Neural cell (in vitro differentiated cells): ENCODE measurements at regions not wholly inside any gene's neighbourhood (a gene's known extent, or its start where the extent isn't known, plus 50 kb on each side); places are given as distances from the start of the nearest gene placed in this dataset.

ENCODE experiments used
- H2AFZ ChIP-seq: fragments of 200-600, 300-800 bp; sonication (generic), shearing (Covaris generic); 2 replicates; pipeline ENCODE4 v1.6.0; 2014; ENCODE audit warnings: low read depth, mild to moderate bottlenecking, antibody characterized with exemption, low read length, moderate library complexity
- H3F3A ChIP-seq: fragments of 200-600 bp; shearing (Covaris generic); 2 replicates; pipeline ENCODE4 v1.6.1; 2016; ENCODE audit warnings: mild to moderate bottlenecking, moderate library complexity, mixed read lengths, antibody characterized with exemption, low read length; ENCODE audit not compliant: insufficient read depth, poor library complexity, severe bottlenecking
- H3K27ac ChIP-seq: fragments of 200-600, 300-800 bp; sonication (generic), shearing (Covaris generic); 2 replicates; pipeline ENCODE4 v1.5.1; 2014; ENCODE audit warnings: mild to moderate bottlenecking, low read length, moderate library complexity
- H3K27me3 ChIP-seq: fragments of 300-800, 200-600 bp; sonication (generic), shearing (Covaris generic); 2 replicates; pipeline ENCODE4 v1.6.0; 2014; ENCODE audit warnings: mild to moderate bottlenecking, low read depth, low read length, moderate library complexity; ENCODE audit not compliant: insufficient read depth
- H3K36me3 ChIP-seq: fragments of 300-800, 200-600 bp; sonication (generic), shearing (Covaris generic); 2 replicates; pipeline ENCODE4 v1.5.1; 2014; ENCODE audit warnings: mild to moderate bottlenecking, antibody characterized with exemption, low read length, moderate library complexity; ENCODE audit not compliant: insufficient read depth
- H3K4me2 ChIP-seq: fragments of 300-800, 200-600 bp; sonication (generic), shearing (Covaris generic); 2 replicates; pipeline ENCODE4 v1.6.0; 2014; ENCODE audit warnings: mild to moderate bottlenecking, low read length
- H3K4me3 ChIP-seq: fragments of 300-800, 200-600 bp; sonication (generic), shearing (Covaris generic); 2 replicates; pipeline ENCODE4 v1.5.1; 2014; ENCODE audit warnings: mild to moderate bottlenecking, low read length, moderate library complexity
- H3K79me2 ChIP-seq: fragments of 200-600 bp; shearing (Covaris generic); replicated peaks from 2 replicates; pipeline ENCODE4 v1.6.0; 2014; ENCODE audit warnings: mild to moderate bottlenecking, low read length, moderate library complexity; ENCODE audit not compliant: insufficient read depth
- H3K9ac ChIP-seq: fragments of 300-800, 200-600 bp; sonication (generic), shearing (Covaris generic); 2 replicates; pipeline ENCODE4 v1.6.1; 2016; ENCODE audit warnings: mild to moderate bottlenecking, low read length, mixed read lengths
- H3K9me2 ChIP-seq: fragments of 200-600 bp; shearing (Covaris generic); 2 replicates; pipeline ENCODE4 v1.6.1; 2016; ENCODE audit warnings: mild to moderate bottlenecking, low read length, mixed read lengths; ENCODE audit not compliant: insufficient read depth
- H3K9me3 ChIP-seq: fragments of 200-600, 300-800 bp; sonication (generic), shearing (Covaris generic); 2 replicates; pipeline ENCODE4 v1.6.1; 2016; ENCODE audit warnings: mild to moderate bottlenecking, mixed run types, low read length, moderate library complexity, mixed read lengths
- H4K20me1 ChIP-seq: fragments of 200-600 bp; shearing (Covaris generic); 2 replicates; pipeline ENCODE4 v1.6.1; 2016; ENCODE audit warnings: mild to moderate bottlenecking, mixed run types; ENCODE audit not compliant: insufficient read depth
- EP300 ChIP-seq: fragments of 450-650 bp; conservative IDR thresholded peaks from 2 replicates; pipeline ENCODE4 v1.6.1; 2014; ENCODE audit warnings: antibody characterized with exemption, mild to moderate bottlenecking, moderate library complexity; ENCODE audit not compliant: poor library complexity, severe bottlenecking
- EZH2 ChIP-seq: fragments of 200-600, 300-800 bp; shearing (Covaris generic), sonication (generic); IDR thresholded peaks from 2 replicates; pipeline ENCODE4 v1.6.1; 2014; ENCODE audit warnings: antibody characterized with exemption, low read length, borderline replicate concordance, mild to moderate bottlenecking; ENCODE audit not compliant: insufficient read depth, poor library complexity, severe bottlenecking
- MXI1 ChIP-seq: fragments of 450-650 bp; conservative IDR thresholded peaks from 2 replicates; pipeline ENCODE4 v1.6.1; 2014; ENCODE audit warnings: antibody characterized with exemption, mild to moderate bottlenecking; ENCODE audit not compliant: poor library complexity, severe bottlenecking
- POLR2AphosphoS5 ChIP-seq: IDR thresholded peaks from 2 replicates; pipeline ENCODE4 v1.6.1; 2012
- RAD21 ChIP-seq: fragments of 450-650 bp; conservative IDR thresholded peaks from 2 replicates; pipeline ENCODE4 v1.6.1; 2014; ENCODE audit warnings: antibody characterized with exemption, mild to moderate bottlenecking, moderate library complexity
- SMC3 ChIP-seq: fragments of 450-650 bp; conservative IDR thresholded peaks from 2 replicates; pipeline ENCODE4 v1.6.1; 2014; ENCODE audit warnings: antibody characterized with exemption, mild to moderate bottlenecking, moderate library complexity; ENCODE audit not compliant: poor library complexity
- TAF1 ChIP-seq: IDR thresholded peaks from 2 replicates; pipeline ENCODE4 v1.6.1; 2012; ENCODE audit warnings: low read depth
- TF ChIP-seq, protein P1 (sequence below): IDR thresholded peaks from 2 replicates; pipeline ENCODE4 v1.6.1; 2012; ENCODE audit warnings: borderline replicate concordance
- TF ChIP-seq, protein P2 (sequence below): fragments of 450-650 bp; IDR thresholded peaks from 2 replicates; pipeline ENCODE4 v1.5.1; 2014; ENCODE audit warnings: antibody characterized with exemption, mild to moderate bottlenecking, moderate library complexity; ENCODE audit not compliant: poor library complexity, severe bottlenecking

DNA sequence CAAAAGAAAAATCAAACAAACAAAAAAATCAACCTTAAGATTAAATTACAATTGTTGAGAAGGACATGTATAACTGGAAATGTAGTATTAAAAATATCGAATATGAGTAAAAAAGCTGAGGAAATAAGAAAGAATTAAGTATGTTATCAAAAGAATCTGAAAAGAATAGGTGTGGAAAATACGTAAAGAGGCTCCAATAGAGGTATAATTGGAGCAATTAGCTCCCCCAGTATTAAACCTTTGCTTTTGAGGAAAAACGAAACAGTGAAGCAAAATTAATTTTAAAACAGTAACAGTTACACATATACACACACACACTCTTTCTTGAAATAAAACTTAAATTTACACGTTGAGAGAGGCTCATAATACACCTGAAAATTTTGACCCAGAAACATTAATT lies 578.7 kb upstream of the ADAMTS16 start:
- no peaks in the 10 kb centered on the region for H4K20me1 ChIP-seq
- H3K27me3 ChIP-seq: peaks cover 21% of the 10 kb centered on the region
- no peaks in the 10 kb centered on the region for H3K9me3 ChIP-seq
- H3K27ac ChIP-seq: no peak overlapping the region
- no peaks in the 10 kb centered on the region for H3K9me2 ChIP-seq
- H3K4me2 ChIP-seq: no peak overlapping the region
- H3K36me3 ChIP-seq: no peaks in the 10 kb centered on the region
- H3K9ac ChIP-seq: no peak overlapping the region
- H3K4me3 ChIP-seq: no peak overlapping the region
- H3K79me2 ChIP-seq: no peaks in the 10 kb centered on the region
- TF ChIP-seq POLR2AphosphoS5 (no peak), MXI1 (no peak), SMC3 (no peak), EZH2 (no peak), RAD21 (no peak), EP300 (no peak), TAF1 (no peak)
- TF ChIP-seq, protein P1, sequence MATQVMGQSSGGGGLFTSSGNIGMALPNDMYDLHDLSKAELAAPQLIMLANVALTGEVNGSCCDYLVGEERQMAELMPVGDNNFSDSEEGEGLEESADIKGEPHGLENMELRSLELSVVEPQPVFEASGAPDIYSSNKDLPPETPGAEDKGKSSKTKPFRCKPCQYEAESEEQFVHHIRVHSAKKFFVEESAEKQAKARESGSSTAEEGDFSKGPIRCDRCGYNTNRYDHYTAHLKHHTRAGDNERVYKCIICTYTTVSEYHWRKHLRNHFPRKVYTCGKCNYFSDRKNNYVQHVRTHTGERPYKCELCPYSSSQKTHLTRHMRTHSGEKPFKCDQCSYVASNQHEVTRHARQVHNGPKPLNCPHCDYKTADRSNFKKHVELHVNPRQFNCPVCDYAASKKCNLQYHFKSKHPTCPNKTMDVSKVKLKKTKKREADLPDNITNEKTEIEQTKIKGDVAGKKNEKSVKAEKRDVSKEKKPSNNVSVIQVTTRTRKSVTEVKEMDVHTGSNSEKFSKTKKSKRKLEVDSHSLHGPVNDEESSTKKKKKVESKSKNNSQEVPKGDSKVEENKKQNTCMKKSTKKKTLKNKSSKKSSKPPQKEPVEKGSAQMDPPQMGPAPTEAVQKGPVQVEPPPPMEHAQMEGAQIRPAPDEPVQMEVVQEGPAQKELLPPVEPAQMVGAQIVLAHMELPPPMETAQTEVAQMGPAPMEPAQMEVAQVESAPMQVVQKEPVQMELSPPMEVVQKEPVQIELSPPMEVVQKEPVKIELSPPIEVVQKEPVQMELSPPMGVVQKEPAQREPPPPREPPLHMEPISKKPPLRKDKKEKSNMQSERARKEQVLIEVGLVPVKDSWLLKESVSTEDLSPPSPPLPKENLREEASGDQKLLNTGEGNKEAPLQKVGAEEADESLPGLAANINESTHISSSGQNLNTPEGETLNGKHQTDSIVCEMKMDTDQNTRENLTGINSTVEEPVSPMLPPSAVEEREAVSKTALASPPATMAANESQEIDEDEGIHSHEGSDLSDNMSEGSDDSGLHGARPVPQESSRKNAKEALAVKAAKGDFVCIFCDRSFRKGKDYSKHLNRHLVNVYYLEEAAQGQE: no peak
- TF ChIP-seq, protein P2, sequence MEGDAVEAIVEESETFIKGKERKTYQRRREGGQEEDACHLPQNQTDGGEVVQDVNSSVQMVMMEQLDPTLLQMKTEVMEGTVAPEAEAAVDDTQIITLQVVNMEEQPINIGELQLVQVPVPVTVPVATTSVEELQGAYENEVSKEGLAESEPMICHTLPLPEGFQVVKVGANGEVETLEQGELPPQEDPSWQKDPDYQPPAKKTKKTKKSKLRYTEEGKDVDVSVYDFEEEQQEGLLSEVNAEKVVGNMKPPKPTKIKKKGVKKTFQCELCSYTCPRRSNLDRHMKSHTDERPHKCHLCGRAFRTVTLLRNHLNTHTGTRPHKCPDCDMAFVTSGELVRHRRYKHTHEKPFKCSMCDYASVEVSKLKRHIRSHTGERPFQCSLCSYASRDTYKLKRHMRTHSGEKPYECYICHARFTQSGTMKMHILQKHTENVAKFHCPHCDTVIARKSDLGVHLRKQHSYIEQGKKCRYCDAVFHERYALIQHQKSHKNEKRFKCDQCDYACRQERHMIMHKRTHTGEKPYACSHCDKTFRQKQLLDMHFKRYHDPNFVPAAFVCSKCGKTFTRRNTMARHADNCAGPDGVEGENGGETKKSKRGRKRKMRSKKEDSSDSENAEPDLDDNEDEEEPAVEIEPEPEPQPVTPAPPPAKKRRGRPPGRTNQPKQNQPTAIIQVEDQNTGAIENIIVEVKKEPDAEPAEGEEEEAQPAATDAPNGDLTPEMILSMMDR: no peak
- no peaks in the 10 kb centered on the region for H3F3A ChIP-seq
- no peak overlapping the region for H2AFZ ChIP-seq

DNA sequence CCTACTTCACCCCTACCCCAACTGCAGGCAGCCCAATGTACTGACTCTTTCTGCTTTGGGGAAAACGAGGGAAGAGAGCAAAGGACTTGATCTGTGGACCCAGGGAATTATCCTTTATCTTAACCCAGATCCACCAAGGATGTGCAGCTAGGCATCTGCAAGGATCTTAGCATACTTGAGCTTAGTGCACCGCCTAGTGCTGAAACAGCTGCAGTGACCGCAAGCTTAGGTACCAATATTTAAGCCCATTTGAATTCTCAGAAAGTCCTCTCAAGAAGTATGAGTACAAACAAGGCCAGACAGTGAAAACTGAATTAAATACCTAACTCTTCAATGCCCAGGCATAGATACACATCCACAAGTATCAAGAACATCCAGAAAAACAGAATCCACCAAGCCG lies 576.7 kb upstream of the ADAMTS16 start:
- Histone ChIP-seq H3K9ac (no peak overlapping the region), H3K27ac (no peak overlapping the region), H3K27me3 (peaks cover 8% of the 10 kb centered on the region), H3K36me3 (no peaks in the 10 kb centered on the region), H3K9me2 (no peaks in the 10 kb centered on the region), H3K4me2 (no peak overlapping the region), H3K79me2 (no peaks in the 10 kb centered on the region), H3F3A (no peaks in the 10 kb centered on the region), H3K9me3 (no peaks in the 10 kb centered on the region), H2AFZ (no peak overlapping the region), H3K4me3 (no peak overlapping the region), H4K20me1 (no peaks in the 10 kb centered on the region)
- TF ChIP-seq RAD21 (peak; percentile 57), SMC3 (peak; percentile 37), MXI1 (no peak)
- TF ChIP-seq, protein P1: no peak
